HepG2 (cell line): ENCODE measurements at regions not wholly inside any gene's neighbourhood (a gene's known extent, or its start where the extent isn't known, plus 50 kb on each side); places are given as distances from the start of the nearest gene placed in this dataset.

ENCODE experiments used
- CTCF ChIP-seq: sonication (generic); formaldehyde crosslinking; IDR thresholded peaks from 2 replicates; pipeline ENCODE4 v1.5.0; 2020; ENCODE audit warnings: mild to moderate bottlenecking, missing genetic modification reagents, moderate library complexity
- FOXK1 ChIP-seq: sonication (generic); formaldehyde crosslinking; IDR thresholded peaks from 2 replicates; pipeline ENCODE4 v1.4.0; 2020; ENCODE audit warnings: low read depth, missing genetic modification reagents, borderline replicate concordance
- ZBTB21 ChIP-seq: sonication (generic); formaldehyde crosslinking; IDR thresholded peaks from 2 replicates; pipeline ENCODE4 v1.4.0; 2020; ENCODE audit warnings: missing genetic modification reagents
- ZHX1 ChIP-seq: sonication (generic); formaldehyde crosslinking; IDR thresholded peaks from 2 replicates; pipeline ENCODE4 v1.8.1; 2022; ENCODE audit warnings: low read depth, mild to moderate bottlenecking, missing genetic modification reagents

- TF ChIP-seq FOXK1 (CRISPR knock-in tag) (no peak), CTCF (CRISPR knock-in tag) (no peak), ZHX1 (CRISPR knock-in tag) (no peak), ZBTB21 (CRISPR knock-in tag) (no peak)
Measured at GRCh38 chr2:100662866-100663265, 100.1 kb downstream of the PDCL3 start.
